IMR-90 (cell line): ENCODE measurements at regions not wholly inside any gene's neighbourhood (a gene's known extent, or its start where the extent isn't known, plus 50 kb on each side); places are given as distances from the start of the nearest gene placed in this dataset.

ENCODE experiments used
- ATAC-seq: fragments of 200-7000 bp; cut with Tn5 transposase; 2 replicates; pipeline ENCODE4 v1.9.1; 2020; ENCODE audit warnings: low read depth, mild to moderate bottlenecking, moderate library complexity
- BruUV-seq: library from RNA; stranded (reverse); fragments of 400-500 nt; replicated peaks from 2 replicates; lab custom pipeline; 2021; lab: Mats Ljungman, UMichigan
- CTCF ChIA-PET: fragments of 300-600 bp; formaldehyde crosslinking; extraction: SDS; loops from one replicate; lab custom pipeline; 2021; ENCODE audit warnings: antibody characterized with exemption; lab: Yijun Ruan, JAX
- POLR2A ChIA-PET: fragments of 300-600 bp; sonication (Branson Sonifier 250); formaldehyde crosslinking; loops from one replicate; lab custom pipeline; 2022; ENCODE audit warnings: antibody characterized with exemption; ENCODE audit not compliant: unreplicated experiment; lab: Charles Lee
- DNase-seq: peaks from one replicate; pipeline ENCODE4 v3.0.0; 2013
- H2AFZ ChIP-seq: replicated peaks from 2 replicates; pipeline ENCODE3; 2013; ENCODE audit warnings: low read length, mild to moderate bottlenecking; ENCODE audit not compliant: poor library complexity
- H2AK5ac ChIP-seq: 2 replicates; pipeline ENCODE4 v1.6.1; 2013; ENCODE audit warnings: low read depth, low read length, inconsistent platforms
- H2AK9ac ChIP-seq: replicated peaks from 2 replicates; pipeline ENCODE3; 2013; ENCODE audit warnings: mild to moderate bottlenecking, low read depth, low read length, moderate library complexity; ENCODE audit not compliant: poor library complexity
- H2BK120ac ChIP-seq: 2 replicates; pipeline ENCODE4 v1.6.1; 2013; ENCODE audit warnings: low read depth, low read length, inconsistent platforms
- H2BK15ac ChIP-seq: 3 replicates; pipeline ENCODE4 v1.6.1; 2013; ENCODE audit warnings: low read depth, low read length, inconsistent platforms
- H2BK20ac ChIP-seq: 2 replicates; pipeline ENCODE4 v1.6.1; 2013; ENCODE audit warnings: low read depth, mild to moderate bottlenecking, inconsistent platforms, low read length, moderate library complexity
- H2BK5ac ChIP-seq: 2 replicates; pipeline ENCODE4 v1.6.1; 2013; ENCODE audit warnings: mild to moderate bottlenecking, low read depth, low read length, inconsistent platforms; ENCODE audit not compliant: poor library complexity, severe bottlenecking
- H3K14ac ChIP-seq: replicated peaks from 2 replicates; pipeline ENCODE4 v1.6.1; 2013; ENCODE audit warnings: low read depth, low read length, inconsistent platforms
- H3K18ac ChIP-seq: 2 replicates; pipeline ENCODE4 v1.6.1; 2013; ENCODE audit warnings: low read depth, low read length, control low read depth
- H3K23ac ChIP-seq: 2 replicates; pipeline ENCODE4 v1.6.1; 2013; ENCODE audit warnings: low read depth, low read length, inconsistent platforms
- H3K27ac ChIP-seq: 2 replicates; pipeline ENCODE4 v1.5.1; 2013; ENCODE audit warnings: mild to moderate bottlenecking, control low read depth, low read length; ENCODE audit not compliant: insufficient read depth
- H3K27me3 ChIP-seq: 2 replicates; pipeline ENCODE4 v1.6.1; 2013; ENCODE audit warnings: low read length; ENCODE audit not compliant: control insufficient read depth, insufficient read depth
- H3K36me3 ChIP-seq: 2 replicates; pipeline ENCODE4 v1.6.1; 2013; ENCODE audit warnings: low read length, mixed read lengths; ENCODE audit not compliant: control insufficient read depth, insufficient read depth
- H3K4ac ChIP-seq: 2 replicates; pipeline ENCODE4 v1.6.1; 2013; ENCODE audit warnings: low read depth, low read length, inconsistent platforms
- H3K4me1 ChIP-seq: 2 replicates; pipeline ENCODE4 v1.6.1; 2013; ENCODE audit warnings: low read length, mixed read lengths; ENCODE audit not compliant: control insufficient read depth, insufficient read depth
- H3K4me2 ChIP-seq: 2 replicates; pipeline ENCODE4 v1.6.1; 2013; ENCODE audit warnings: low read depth, mild to moderate bottlenecking, control low read depth, low read length, moderate library complexity
- H3K4me3 ChIP-seq: 2 replicates; pipeline ENCODE4 v1.5.1; 2013; ENCODE audit warnings: low read depth, mild to moderate bottlenecking, control low read depth, low read length, moderate library complexity; ENCODE audit not compliant: insufficient read depth
- H3K56ac ChIP-seq: 2 replicates; pipeline ENCODE4 v1.6.1; 2013; ENCODE audit warnings: low read length, inconsistent platforms; ENCODE audit not compliant: insufficient read depth; ENCODE audit errors: extremely low read depth
- H3K79me1 ChIP-seq, 2 experiments: 2 replicates each; pipeline ENCODE4 v1.6.1; 2013; ENCODE audit warnings: low read length in 2 of 2, inconsistent platforms in 1 of 2, low read depth in 1 of 2
- H3K9ac ChIP-seq: 2 replicates; pipeline ENCODE4 v1.6.1; 2013; ENCODE audit warnings: low read depth, low read length, control low read depth
- H3K9me1 ChIP-seq: 2 replicates; pipeline ENCODE4 v1.6.1; 2013; ENCODE audit warnings: low read length, inconsistent platforms; ENCODE audit not compliant: insufficient read depth
- H3K9me3 ChIP-seq: 2 replicates; pipeline ENCODE4 v1.6.1; 2013; ENCODE audit warnings: low read length; ENCODE audit not compliant: control insufficient read depth, insufficient read depth
- H4K20me1 ChIP-seq: 2 replicates; pipeline ENCODE4 v1.6.1; 2013; ENCODE audit warnings: low read length, inconsistent platforms; ENCODE audit not compliant: insufficient read depth
- H4K5ac ChIP-seq: 2 replicates; pipeline ENCODE4 v1.6.1; 2013; ENCODE audit warnings: mild to moderate bottlenecking, low read depth, low read length, control low read depth
- H4K8ac ChIP-seq, 2 experiments: 2 replicates each; pipeline ENCODE4 v1.6.1; 2013; ENCODE audit warnings: low read depth in 2 of 2, low read length in 2 of 2, control low read depth in 1 of 2, inconsistent platforms in 1 of 2
- H4K91ac ChIP-seq: 2 replicates; pipeline ENCODE4 v1.6.1; 2013; ENCODE audit warnings: low read depth, low read length, inconsistent platforms; ENCODE audit not compliant: insufficient read depth
- CEBPB ChIP-seq: IDR thresholded peaks from 2 replicates; pipeline ENCODE4 v1.6.1; 2012; ENCODE audit warnings: low read depth, low read length, improper control_type of control experiment
- FOS ChIP-seq: fragments of 150-350 bp; IDR thresholded peaks from 2 replicates; pipeline ENCODE4 v1.6.1; 2016; ENCODE audit warnings: low read depth, low read length
- MAFK ChIP-seq: IDR thresholded peaks from 2 replicates; pipeline ENCODE4 v1.6.1; 2012; ENCODE audit warnings: low read depth, low read length, improper control_type of control experiment
- RAD21 ChIP-seq: IDR thresholded peaks from 2 replicates; pipeline ENCODE4 v1.6.1; 2012; ENCODE audit warnings: low read length, improper control_type of control experiment
- RFX5 ChIP-seq: IDR thresholded peaks from 2 replicates; pipeline ENCODE4 v1.8.0; 2012; ENCODE audit warnings: low read depth, mild to moderate bottlenecking, low read length, moderate library complexity
- SMC3 ChIP-seq: fragments of 150-350 bp; IDR thresholded peaks from 2 replicates; pipeline ENCODE4 v1.6.1; 2016; ENCODE audit warnings: low read depth, mild to moderate bottlenecking, antibody characterized with exemption, low read length, moderate library complexity
- WGBS, 2 experiments: methylation state at CpG; one replicate each; pipeline versions ENCODE4 v1.1.5 to v1.1.7; 2013; ENCODE audit warnings: missing lambda C conversion rate in 2 of 2; ENCODE audit not compliant: insufficient read length in 1 of 2; ENCODE audit errors: extremely low coverage in 2 of 2; 5-methylcytosine and 5-hydroxymethylcytosine counted together
- dilution Hi-C: fragments of 300-500 bp; cut with HindIII; formaldehyde crosslinking; loops from one replicate; pipeline ENCODE4 v1.14.3; 2018; ENCODE audit warnings: low sequenced_read_pairs; ENCODE audit not compliant: unreplicated experiment
- in situ Hi-C: fragments of 300-500 bp; cut with MboI; formaldehyde crosslinking; loops from 3 replicates; pipeline ENCODE4 v1.14.3; 2019; ENCODE audit warnings: low sequenced_read_pairs, inconsistent platforms, mixed read lengths
- intact Hi-C: fragments of 100-400 bp; cut with micrococcal nuclease; formaldehyde crosslinking; loops from 2 replicates; pipeline ENCODE4 v1.10.0; 2022
- TF ChIP-seq, protein P1 (sequence below): fragments of 150-350 bp; IDR thresholded peaks from 2 replicates; pipeline ENCODE4 v1.6.1; 2016; ENCODE audit warnings: low read depth, mild to moderate bottlenecking, low read length, moderate library complexity, borderline replicate concordance

DNA sequence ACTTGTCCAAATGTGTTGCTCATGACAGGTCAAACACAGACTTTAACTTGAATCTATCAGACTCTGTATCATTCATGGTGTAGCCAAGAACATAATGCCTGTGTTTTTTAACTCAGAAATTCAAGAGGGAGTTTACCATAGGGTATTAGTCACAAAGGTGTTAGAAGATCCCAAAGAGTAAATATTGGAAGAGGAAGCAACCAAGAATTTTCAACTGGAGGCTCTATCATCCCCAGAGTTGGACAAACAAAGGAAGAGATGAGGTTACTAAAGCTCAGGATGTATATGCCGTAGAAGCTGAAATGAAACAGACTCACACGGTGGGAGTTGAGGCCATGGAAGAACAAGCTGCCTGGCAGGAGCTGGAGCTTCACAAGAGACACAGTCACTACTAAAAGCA, 116.2 kb upstream of the COL8A1 start:
- Histone ChIP-seq H3K4me3 (no peak overlapping the region), H3K56ac (no peak overlapping the region), H4K8ac (peak overlapping the region in 1 of 2 experiments; percentile 35; a peak in 1 of 4 replicates), H3K4ac (no peak overlapping the region), H2BK20ac (no peak overlapping the region), H3K4me1 (peaks cover 6% of the 10 kb centered on the region; the same call in 1 of the 2 replicates), H3K27me3 (no peaks in the 10 kb centered on the region), H3K79me1 (no peaks in the 10 kb centered on the region), H3K23ac (no peak overlapping the region), H2AFZ (no peak overlapping the region), H2AK9ac (no peak overlapping the region), H4K20me1 (no peaks in the 10 kb centered on the region), H2BK5ac (no peak overlapping the region), H2AK5ac (no peak overlapping the region), H3K18ac (no peak overlapping the region), H2BK120ac (no peak overlapping the region), H4K5ac (no peak overlapping the region), H4K91ac (no peak overlapping the region), H3K9me3 (no peaks in the 10 kb centered on the region), H2BK15ac (no peak overlapping the region), H3K27ac (no peak overlapping the region), H3K14ac (no peak overlapping the region), H3K9ac (no peak overlapping the region), H3K36me3 (no peaks in the 10 kb centered on the region; the same call in 1 of the 2 replicates), H3K9me1 (no peaks in the 10 kb centered on the region), H3K4me2 (no peak overlapping the region)
- ChIA-PET POLR2A (no interaction called here), CTCF (no interaction called here)
- DNase-seq, result no peak
- no CpG with 5 or more reads among the region's 2 CpGs for WGBS, 2 experiments
- in situ Hi-C loops, result no loop called here
- dilution Hi-C loops, result no loop called here
- intact Hi-C loops, result no loop called here
- BruUV-seq, result no TSS peak
- no peak for ATAC-seq
- TF ChIP-seq, protein P1, sequence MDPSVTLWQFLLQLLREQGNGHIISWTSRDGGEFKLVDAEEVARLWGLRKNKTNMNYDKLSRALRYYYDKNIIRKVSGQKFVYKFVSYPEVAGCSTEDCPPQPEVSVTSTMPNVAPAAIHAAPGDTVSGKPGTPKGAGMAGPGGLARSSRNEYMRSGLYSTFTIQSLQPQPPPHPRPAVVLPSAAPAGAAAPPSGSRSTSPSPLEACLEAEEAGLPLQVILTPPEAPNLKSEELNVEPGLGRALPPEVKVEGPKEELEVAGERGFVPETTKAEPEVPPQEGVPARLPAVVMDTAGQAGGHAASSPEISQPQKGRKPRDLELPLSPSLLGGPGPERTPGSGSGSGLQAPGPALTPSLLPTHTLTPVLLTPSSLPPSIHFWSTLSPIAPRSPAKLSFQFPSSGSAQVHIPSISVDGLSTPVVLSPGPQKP, result no peak
- TF ChIP-seq MAFK (no peak), CEBPB (no peak), SMC3 (no peak), RAD21 (no peak), RFX5 (no peak), FOS (no peak)
